ENCODE measurements at regions not wholly inside any gene's neighbourhood (a gene's known extent, or its start where the extent isn't known, plus 50 kb on each side); places are given as distances from the start of the nearest gene placed in this dataset.

- ATAC-seq = no peak
- H3K36me3 Mint-ChIP-seq = no peaks in the 10 kb centered on the region
- H3K27me3 Mint-ChIP-seq = no peaks in the 10 kb centered on the region
- H3K4me1 Mint-ChIP-seq = no peaks in the 10 kb centered on the region
- H3K9me3 Mint-ChIP-seq (ENCODE audit: low read depth) = peaks cover 4% of the 10 kb centered on the region
- no peak overlapping the region for H3K4me3 Mint-ChIP-seq
- CTCF ChIA-PET = no interaction called here
- no peak for DNase-seq
- no peak overlapping the region for H3K27ac Mint-ChIP-seq
Measured at GRCh38 chr6:77341058-77341986, 122.0 kb downstream of the HTR1B start.

GRCh38 chr6:77340331-77340730, 123.0 kb downstream of the HTR1B start:
- peaks cover 6% of the 10 kb centered on the region for H3K9me3 Mint-ChIP-seq (ENCODE audit: low read depth)
- H3K27me3 Mint-ChIP-seq = no peaks in the 10 kb centered on the region
- no peaks in the 10 kb centered on the region for H3K36me3 Mint-ChIP-seq
- no peaks in the 10 kb centered on the region for H3K4me1 Mint-ChIP-seq
- DNase-seq (no peak), ATAC-seq (no peak)
- no peak overlapping the region for H3K27ac Mint-ChIP-seq
- CTCF ChIA-PET = no interaction called here
- no peak overlapping the region for H3K4me3 Mint-ChIP-seq

- Mint-ChIP-seq H3K4me1 (no peaks in the 10 kb centered on the region), H3K27me3 (no peaks in the 10 kb centered on the region), H3K36me3 (no peaks in the 10 kb centered on the region), H3K4me3 (no peak overlapping the region), H3K9me3 (ENCODE audit: low read depth) (peaks cover 6% of the 10 kb centered on the region), H3K27ac (no peak overlapping the region)
- ATAC-seq (no peak), DNase-seq (no peak)
- CTCF ChIA-PET = no interaction called here
Measured at GRCh38 chr6:77339926-77340325, 123.4 kb downstream of the HTR1B start.

GRCh38 chr6:77337392-77337791, 125.9 kb downstream of the HTR1B start:
- H3K4me3 Mint-ChIP-seq = no peak overlapping the region
- no peaks in the 10 kb centered on the region for H3K27me3 Mint-ChIP-seq
- no peak for ATAC-seq
- peaks cover 13% of the 10 kb centered on the region for H3K9me3 Mint-ChIP-seq (ENCODE audit: low read depth)
- CTCF ChIA-PET = no interaction called here
- H3K4me1 Mint-ChIP-seq = no peaks in the 10 kb centered on the region
- H3K27ac Mint-ChIP-seq = no peak overlapping the region
- H3K36me3 Mint-ChIP-seq = no peaks in the 10 kb centered on the region
- DNase-seq = no peak

GRCh38 chr6:77334093-77334492, 129.2 kb downstream of the HTR1B start:
- Mint-ChIP-seq H3K36me3 (no peaks in the 10 kb centered on the region), H3K4me1 (no peaks in the 10 kb centered on the region), H3K27me3 (no peaks in the 10 kb centered on the region), H3K9me3 (ENCODE audit: low read depth) (peaks cover 9% of the 10 kb centered on the region), H3K4me3 (no peak overlapping the region), H3K27ac (no peak overlapping the region)
- DNase-seq (no peak), ATAC-seq (no peak)
- CTCF ChIA-PET = no interaction called here

GRCh38 chr6:77332915-77333623, 130.2 kb downstream of the HTR1B start:
- DNase-seq = no peak
- CTCF ChIA-PET = no interaction called here
- Mint-ChIP-seq H3K27me3 (no peaks in the 10 kb centered on the region), H3K9me3 (ENCODE audit: low read depth) (peaks cover 9% of the 10 kb centered on the region), H3K4me3 (no peak overlapping the region), H3K27ac (no peak overlapping the region), H3K4me1 (no peaks in the 10 kb centered on the region), H3K36me3 (no peaks in the 10 kb centered on the region)
- ATAC-seq = no peak

GRCh38 chr6:77326711-77327110, 136.6 kb downstream of the HTR1B start:
- no peak for DNase-seq
- no peak for ATAC-seq
- Mint-ChIP-seq H3K9me3 (ENCODE audit: low read depth) (peaks cover 5% of the 10 kb centered on the region), H3K4me3 (no peak overlapping the region), H3K27me3 (no peaks in the 10 kb centered on the region), H3K36me3 (no peaks in the 10 kb centered on the region), H3K4me1 (no peaks in the 10 kb centered on the region), H3K27ac (no peak overlapping the region)
- CTCF ChIA-PET = no interaction called here

GRCh38 chr6:77326029-77326428, 137.3 kb downstream of the HTR1B start:
- no peaks in the 10 kb centered on the region for H3K27me3 Mint-ChIP-seq
- no peaks in the 10 kb centered on the region for H3K4me1 Mint-ChIP-seq
- H3K27ac Mint-ChIP-seq = no peak overlapping the region
- DNase-seq (no peak), ATAC-seq (no peak)
- CTCF ChIA-PET = no interaction called here
- peaks cover 5% of the 10 kb centered on the region for H3K9me3 Mint-ChIP-seq (ENCODE audit: low read depth)
- H3K36me3 Mint-ChIP-seq = no peaks in the 10 kb centered on the region
- no peak overlapping the region for H3K4me3 Mint-ChIP-seq

GRCh38 chr6:77324866-77325265, 138.4 kb downstream of the HTR1B start:
- Mint-ChIP-seq H3K4me1 (no peaks in the 10 kb centered on the region), H3K36me3 (no peaks in the 10 kb centered on the region), H3K27me3 (no peaks in the 10 kb centered on the region), H3K4me3 (no peak overlapping the region), H3K9me3 (ENCODE audit: low read depth) (peaks cover 5% of the 10 kb centered on the region), H3K27ac (no peak overlapping the region)
- no peak for DNase-seq
- ATAC-seq = no peak
- CTCF ChIA-PET = no interaction called here

- Mint-ChIP-seq H3K27me3 (no peaks in the 10 kb centered on the region), H3K9me3 (ENCODE audit: low read depth) (peaks cover 5% of the 10 kb centered on the region), H3K36me3 (no peaks in the 10 kb centered on the region), H3K27ac (no peak overlapping the region), H3K4me1 (no peaks in the 10 kb centered on the region), H3K4me3 (no peak overlapping the region)
- DNase-seq (no peak), ATAC-seq (no peak)
- CTCF ChIA-PET = no interaction called here
Measured at GRCh38 chr6:77322604-77323003, 140.7 kb downstream of the HTR1B start.

GRCh38 chr6:77318256-77318655, 145.0 kb downstream of the HTR1B start:
- Mint-ChIP-seq H3K4me3 (no peak overlapping the region), H3K4me1 (no peaks in the 10 kb centered on the region)
- CTCF ChIA-PET = no interaction called here

GRCh38 chr6:77313595-77313994, 149.7 kb downstream of the HTR1B start:
- no peak overlapping the region for H3K27ac Mint-ChIP-seq
- no peaks in the 10 kb centered on the region for H3K9me3 Mint-ChIP-seq (ENCODE audit: low read depth)
- H3K4me1 Mint-ChIP-seq = no peaks in the 10 kb centered on the region
- ATAC-seq (no peak), DNase-seq (no peak)
- CTCF ChIA-PET = no interaction called here
- no peak overlapping the region for H3K4me3 Mint-ChIP-seq
- no peaks in the 10 kb centered on the region for H3K36me3 Mint-ChIP-seq
- no peaks in the 10 kb centered on the region for H3K27me3 Mint-ChIP-seq

More at GRCh38 chr6:77318256-77318655, 145.0 kb downstream of the HTR1B start:
- no peak overlapping the region for H3K27ac Mint-ChIP-seq
- DNase-seq = no peak
- no peak for ATAC-seq
- H3K9me3 Mint-ChIP-seq (ENCODE audit: low read depth) = peaks cover 2% of the 10 kb centered on the region
- H3K27me3 Mint-ChIP-seq = no peaks in the 10 kb centered on the region
- no peaks in the 10 kb centered on the region for H3K36me3 Mint-ChIP-seq

- no peak overlapping the region for H3K27ac Mint-ChIP-seq
- H3K36me3 Mint-ChIP-seq = no peaks in the 10 kb centered on the region
- no peaks in the 10 kb centered on the region for H3K4me1 Mint-ChIP-seq
- DNase-seq (no peak), ATAC-seq (no peak)
- H3K4me3 Mint-ChIP-seq = no peak overlapping the region
- CTCF ChIA-PET = no interaction called here
- no peaks in the 10 kb centered on the region for H3K27me3 Mint-ChIP-seq
- peaks cover 2% of the 10 kb centered on the region for H3K9me3 Mint-ChIP-seq (ENCODE audit: low read depth)
Measured at GRCh38 chr6:77299931-77300330, 163.4 kb downstream of the HTR1B start.

GRCh38 chr6:77298283-77298682, 165.0 kb downstream of the HTR1B start:
- no peak for DNase-seq
- no peaks in the 10 kb centered on the region for H3K36me3 Mint-ChIP-seq
- no peaks in the 10 kb centered on the region for H3K4me1 Mint-ChIP-seq
- no peak overlapping the region for H3K4me3 Mint-ChIP-seq
- H3K9me3 Mint-ChIP-seq (ENCODE audit: low read depth) = no peaks in the 10 kb centered on the region
- no peak for ATAC-seq
- no peaks in the 10 kb centered on the region for H3K27me3 Mint-ChIP-seq
- CTCF ChIA-PET = interaction anchor here (0.6 kb wide), 1 partner anchor 178 kb away, joined by 3 read pairs; no protein-coding TSS in a partner anchor
- H3K27ac Mint-ChIP-seq = no peak overlapping the region

All from activated CD8-positive, alpha-beta memory T cell treated with anti-CD3 and anti-CD28 coated beads, Interleukin-2, amount 10 ng/mL, durations not matched to agents 7 days and 5 days (primary cell).